Endometrium (tissue), 2 donors: ENCODE measurements at regions not wholly inside any gene's neighbourhood (a gene's known extent, or its start where the extent isn't known, plus 50 kb on each side); places are given as distances from the start of the nearest gene placed in this dataset.
"Not testable (repeated sequence)": the region's sequence is repeated elsewhere in the genome, so short reads cannot be mapped to it uniquely, and the experiment has no call there.

Source experiments
- FAIRE-seq: peaks from 2 replicates; lab custom pipeline; 2012; peaks lifted over from hg19 to GRCh38; lab: Jason Lieb, UNC
- donor health status: control.
- donor health status: control.

- no peak for FAIRE-seq
These were observed 446.1 kb upstream of the SULF2 start for GRCh38 chr20:48231253-48231930.

DNA sequence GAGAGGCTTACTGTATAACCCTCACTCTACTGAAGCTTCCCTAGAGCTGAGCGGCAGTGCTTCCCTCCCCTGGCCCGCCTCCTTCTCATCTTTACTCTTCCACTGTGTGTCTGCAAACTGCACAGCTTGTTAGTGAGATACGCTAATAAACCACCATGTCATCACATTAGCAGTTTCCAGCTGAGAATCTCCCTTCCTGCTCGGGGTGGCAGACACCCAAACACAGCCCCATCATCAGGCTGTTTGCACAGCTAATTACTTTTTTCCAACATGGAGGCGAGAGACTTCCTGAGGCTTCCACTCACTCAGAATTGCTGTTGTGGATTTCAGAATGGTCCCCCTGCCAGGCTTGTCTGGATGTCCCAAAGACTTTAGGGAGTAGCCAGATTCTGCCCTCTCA is 444.9 kb upstream of the SULF2 start:
- no peak for FAIRE-seq

GRCh38 chr20:48227381-48227780 is 442.1 kb upstream of the SULF2 start:
- FAIRE-seq = no peak

DNA sequence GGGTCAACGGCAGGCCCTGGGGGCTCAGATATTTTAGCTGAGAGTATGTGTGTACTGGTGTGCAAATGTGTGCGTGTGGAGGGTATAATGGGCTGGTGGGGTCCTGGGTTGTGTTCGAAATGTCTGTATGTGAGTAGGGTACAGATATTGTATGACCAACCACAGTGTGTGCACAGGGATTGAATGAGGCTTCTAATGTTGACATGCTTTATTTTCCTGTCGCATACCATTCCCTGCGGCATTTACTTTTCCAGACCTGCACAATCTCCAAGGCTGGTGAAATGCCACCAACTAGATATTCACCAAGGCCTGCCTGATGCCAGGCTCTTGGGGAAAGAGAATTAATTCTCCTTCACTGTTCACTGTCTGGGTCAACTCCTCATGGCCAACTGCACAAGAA is 441.4 kb upstream of the SULF2 start:
- FAIRE-seq = no peak

- FAIRE-seq = no peak
These were observed 439.3 kb upstream of the SULF2 start for GRCh38 chr20:48224533-48225050.

GRCh38 chr20:48223715-48224114 is 438.4 kb upstream of the SULF2 start:
- no peak for FAIRE-seq

DNA sequence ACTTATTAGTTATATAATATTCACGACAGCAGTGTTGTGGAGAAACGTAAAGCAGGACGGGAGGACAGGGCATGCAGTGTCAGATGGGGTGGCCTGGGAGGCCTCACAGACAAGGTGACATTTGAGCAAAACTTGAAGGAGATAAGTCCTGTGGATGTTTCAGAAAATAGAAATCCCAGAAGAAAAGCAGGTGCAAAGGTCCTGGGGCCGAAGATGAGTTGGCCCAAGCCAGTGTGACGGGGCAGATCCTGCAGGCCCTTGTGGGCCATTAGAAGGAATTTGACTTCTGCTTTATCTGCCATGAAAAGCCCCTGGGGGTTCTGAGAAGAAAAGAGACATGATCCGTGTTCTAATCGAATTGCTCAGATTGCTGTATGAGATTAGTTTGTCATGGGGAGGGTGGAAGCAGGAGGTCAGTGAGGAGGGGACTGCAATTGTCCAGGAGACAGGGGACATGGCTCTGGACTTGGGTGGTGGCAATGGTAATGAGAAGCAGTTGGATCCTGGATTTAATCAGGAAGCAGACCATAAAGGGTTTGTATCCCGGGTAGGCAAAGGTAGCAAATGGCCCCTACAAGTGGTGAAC is 437.4 kb upstream of the SULF2 start:
- no peak for FAIRE-seq

GRCh38 chr20:48220033-48220633 is 434.9 kb upstream of the SULF2 start:
- FAIRE-seq = no peak

DNA sequence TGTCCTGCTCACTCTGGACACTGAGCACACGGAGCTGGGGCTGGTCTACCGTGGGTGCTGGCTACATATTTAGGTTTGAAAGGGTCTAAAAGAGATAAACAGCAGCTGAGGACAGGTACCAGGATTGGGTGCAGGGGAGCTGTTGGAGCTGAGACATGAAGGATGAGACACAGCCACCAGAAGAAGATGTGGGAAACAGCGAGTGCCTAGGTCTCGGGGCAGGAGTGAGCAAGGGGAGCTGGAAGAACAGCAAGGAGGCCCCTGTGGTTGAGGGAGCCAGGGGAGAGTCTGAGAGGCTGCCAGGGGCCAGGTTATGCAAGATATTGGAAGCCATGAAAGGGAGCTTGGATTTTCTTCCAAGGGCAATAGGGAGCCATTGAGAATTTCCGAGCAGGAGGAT is 434.0 kb upstream of the SULF2 start:
- no peak for FAIRE-seq

DNA sequence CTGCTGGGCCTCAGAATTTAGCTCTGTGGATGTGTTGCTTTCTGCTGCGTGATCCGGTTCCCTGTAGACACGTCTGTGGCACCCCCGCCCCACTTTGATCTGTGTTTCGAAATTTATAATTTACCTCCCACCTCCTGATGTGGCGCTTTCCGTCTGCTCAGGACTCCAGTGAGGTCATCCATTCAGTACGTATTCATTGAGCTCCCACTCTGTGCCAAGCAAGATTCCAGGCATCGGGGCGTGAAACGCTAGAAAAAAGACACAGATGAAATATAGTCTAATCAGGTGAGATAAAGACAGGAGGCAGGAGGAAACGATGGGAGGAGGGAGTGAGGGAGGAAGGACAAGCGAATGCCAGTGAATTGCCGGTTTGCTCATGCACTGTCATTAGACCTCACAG is 431.9 kb upstream of the SULF2 start:
- no peak for FAIRE-seq

- no peak for FAIRE-seq
These were observed 430.3 kb upstream of the SULF2 start for GRCh38 chr20:48215536-48215935.

- FAIRE-seq = no peak
These were observed 429.3 kb upstream of the SULF2 start for GRCh38 chr20:48214601-48215000.

GRCh38 chr20:48213635-48214034 is 428.4 kb upstream of the SULF2 start:
- not testable (repeated sequence) for FAIRE-seq

GRCh38 chr20:48212806-48213509 is 427.7 kb upstream of the SULF2 start:
- FAIRE-seq = no peak

DNA sequence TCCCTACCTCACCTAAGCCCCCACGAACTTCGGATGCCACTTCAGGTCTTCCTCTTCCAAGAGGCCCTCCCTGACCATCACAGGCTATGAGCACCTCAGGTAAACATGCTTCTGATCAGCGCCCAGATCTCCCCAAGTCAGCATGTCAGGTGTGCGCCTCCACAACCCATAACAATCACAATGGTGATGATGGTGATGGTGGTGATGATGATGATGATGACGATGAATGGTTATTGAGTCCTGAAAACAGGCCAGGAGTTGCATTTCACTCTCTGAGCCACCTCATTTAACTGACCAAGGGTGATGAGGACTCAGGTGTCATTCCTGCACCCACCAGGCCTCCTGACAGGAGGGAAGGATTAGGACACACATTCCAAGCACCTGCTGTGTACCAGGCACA is 426.6 kb upstream of the SULF2 start:
- FAIRE-seq = no peak

DNA sequence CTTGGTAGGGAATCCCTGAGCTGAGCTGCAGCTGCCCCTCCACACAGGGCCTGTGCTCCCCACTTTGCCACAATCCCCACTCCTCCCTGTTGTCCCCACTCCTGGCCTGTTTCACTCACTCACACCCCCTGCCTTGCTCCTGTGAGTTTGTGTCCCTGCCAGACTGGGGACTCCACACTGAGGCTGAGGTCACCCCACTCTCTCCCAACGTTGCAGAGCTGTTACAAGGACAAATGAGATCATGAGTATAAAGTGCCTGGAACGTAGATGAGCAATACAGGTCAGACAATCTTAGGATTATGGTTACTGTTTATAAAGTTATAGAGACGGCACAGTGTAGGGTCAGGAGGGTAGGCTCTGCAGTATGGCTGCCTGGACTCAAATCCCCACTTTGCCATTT is 426.0 kb upstream of the SULF2 start:
- no peak for FAIRE-seq

DNA sequence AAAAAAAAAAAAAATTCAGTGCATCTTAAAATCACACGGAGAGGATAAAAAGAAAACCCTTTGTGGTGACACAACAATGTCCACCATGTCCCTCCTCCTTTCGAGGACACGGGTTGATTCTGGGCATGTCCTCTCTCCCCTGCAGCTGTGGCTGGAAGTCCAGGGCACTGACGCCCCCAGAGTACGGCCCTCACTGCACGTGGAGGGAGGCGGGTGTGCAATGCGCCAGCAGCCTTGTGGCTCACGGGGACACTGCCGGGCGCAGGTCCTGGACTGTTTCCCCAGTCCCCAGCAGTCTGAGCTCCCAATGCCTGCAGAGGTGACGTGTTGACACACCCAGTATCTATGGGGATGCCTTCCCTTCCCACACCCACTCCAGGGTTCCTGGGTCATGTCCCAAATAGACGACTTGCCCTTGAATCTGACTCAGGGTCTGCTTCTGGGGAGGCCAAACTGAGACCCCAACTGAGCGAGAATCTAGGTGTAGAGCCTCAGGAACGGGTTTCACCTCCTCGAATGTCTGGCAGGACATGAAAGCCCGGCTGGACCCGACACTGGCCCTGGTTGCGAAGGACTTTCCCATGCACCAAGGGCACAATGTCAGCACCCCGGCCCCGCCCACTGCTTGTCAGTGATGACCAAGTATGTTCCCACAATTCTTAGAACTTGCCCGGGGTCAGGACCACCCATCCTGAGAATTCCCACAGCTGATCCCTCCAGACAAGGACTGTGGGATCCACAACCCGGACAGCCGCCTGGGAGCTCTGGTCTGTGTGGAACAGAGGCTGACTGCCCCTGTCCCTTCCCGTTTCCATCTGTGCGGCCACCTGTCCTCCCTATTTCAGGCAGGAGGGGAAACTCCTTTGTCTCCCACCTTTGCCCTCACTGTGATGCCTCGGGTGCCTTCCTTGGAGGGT is 425.1 kb upstream of the SULF2 start:
- no peak for FAIRE-seq

DNA sequence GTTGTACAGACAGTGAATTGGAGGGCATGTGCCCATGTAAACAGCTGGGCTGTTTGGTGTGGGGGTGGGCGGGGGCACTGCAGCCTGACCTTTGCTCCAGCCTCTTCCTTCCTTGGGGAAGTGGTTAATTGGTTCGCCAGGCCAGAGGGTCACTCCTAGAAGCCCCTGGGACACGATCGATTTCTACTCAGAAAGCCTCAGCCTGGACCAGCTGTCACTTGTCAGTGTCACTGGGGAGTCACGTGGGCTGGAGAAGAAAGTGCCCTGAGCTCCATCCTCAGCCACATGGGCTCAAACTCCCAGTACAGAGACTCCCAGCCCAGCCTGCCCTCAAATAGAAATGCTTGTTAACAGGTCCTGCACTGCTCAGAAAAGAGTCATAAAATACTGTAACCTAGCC is 423.8 kb upstream of the SULF2 start:
- no peak for FAIRE-seq

GRCh38 chr20:48208176-48208575 is 422.9 kb upstream of the SULF2 start:
- FAIRE-seq = no peak

GRCh38 chr20:48207505-48207904 is 422.2 kb upstream of the SULF2 start:
- FAIRE-seq = no peak

GRCh38 chr20:48205786-48206185 is 420.5 kb upstream of the SULF2 start:
- no peak for FAIRE-seq

DNA sequence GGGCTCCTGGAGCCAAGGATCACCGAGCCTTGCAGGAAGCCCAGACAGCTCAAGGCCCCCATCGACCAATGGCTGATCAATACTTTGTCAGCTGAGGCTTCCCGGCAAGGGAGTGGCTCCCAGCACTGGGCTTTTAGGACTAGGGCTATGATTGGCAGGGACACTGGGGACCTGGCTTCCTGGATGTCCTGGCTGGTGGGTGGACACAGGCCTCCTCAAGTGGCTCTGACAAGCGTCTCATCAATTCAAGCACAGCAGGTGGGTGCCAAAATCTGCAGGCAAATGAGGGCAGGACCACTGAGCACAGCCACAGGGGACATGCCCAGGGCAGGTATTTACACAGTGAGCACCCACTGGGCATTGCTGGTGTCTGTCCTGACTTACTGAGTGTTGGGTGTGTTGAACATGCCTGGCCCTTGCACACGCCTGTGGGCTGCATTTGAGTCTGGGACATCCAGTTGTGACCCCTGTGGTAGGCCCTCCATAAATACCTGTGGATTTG is 420.1 kb upstream of the SULF2 start:
- no peak for FAIRE-seq
